ENCODE measurements at regions not wholly inside any gene's neighbourhood (a gene's known extent, or its start where the extent isn't known, plus 50 kb on each side); places are given as distances from the start of the nearest gene placed in this dataset.
A peak's percentile ranks its signal among the peaks of the same experiment; 100 is the strongest.

DNA sequence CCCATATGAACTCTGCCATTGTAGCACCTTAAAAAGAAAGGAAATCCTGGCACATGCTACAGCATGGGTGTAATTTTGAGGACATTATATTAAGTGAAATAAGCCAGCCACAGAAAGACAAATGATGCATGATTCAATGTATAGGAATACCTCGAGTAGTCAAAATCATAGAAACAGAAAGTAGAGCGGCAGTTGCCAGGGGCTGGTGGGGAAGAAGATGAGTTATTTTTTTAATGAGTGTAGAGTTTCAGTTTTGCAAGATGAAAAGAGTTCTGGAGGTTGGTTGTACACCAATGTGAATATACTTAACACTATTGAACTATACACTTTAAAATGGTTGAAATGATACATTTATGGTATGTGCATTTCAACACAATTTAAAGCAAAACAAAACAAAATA is 133.0 kb downstream of the ZDHHC21 start:
- Histone ChIP-seq H3K4me1 (ENCODE audit: control insufficient read depth, insufficient read depth, low read length) (peaks cover 18% of the 10 kb centered on the region), H3K27me3 (ENCODE audit: control insufficient read depth, insufficient read depth, low read length) (no peaks in the 10 kb centered on the region; the same call in 1 of the 2 replicates), H3K36me3 (ENCODE audit: control insufficient read depth, insufficient read depth, low read length) (no peaks in the 10 kb centered on the region), H3K4me3 (ENCODE audit: low read depth, low read length) (no peak overlapping the region), H3K9ac (ENCODE audit: low read depth, low read length) (no peak overlapping the region), H3K27ac (ENCODE audit: low read depth, low read length) (no peak overlapping the region), H3K9me3 (ENCODE audit: control insufficient read depth, insufficient read depth, low read length) (no peaks in the 10 kb centered on the region)

DNA sequence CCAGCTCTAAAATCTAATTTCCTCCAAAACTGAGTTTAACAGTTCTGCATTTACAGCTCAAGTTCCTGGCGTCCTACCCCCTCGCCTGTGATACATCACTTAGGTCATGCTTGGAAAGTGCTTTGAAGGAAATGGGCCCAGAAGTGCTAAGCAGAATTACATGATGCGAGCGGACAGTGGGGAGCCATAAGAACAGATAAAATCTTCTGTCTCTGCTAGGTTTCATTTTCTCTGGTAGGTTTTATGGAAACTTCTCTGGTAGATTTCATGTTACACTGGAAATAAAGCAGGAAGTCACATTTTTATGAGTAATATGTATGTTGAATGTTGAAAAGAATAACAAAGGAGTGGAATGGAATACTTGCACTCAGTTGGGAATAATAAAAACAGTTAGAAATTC is 138.3 kb downstream of the ZDHHC21 start:
- Histone ChIP-seq H3K4me1 (ENCODE audit: control insufficient read depth, insufficient read depth, low read length) (no peaks in the 10 kb centered on the region), H3K9me3 (ENCODE audit: control insufficient read depth, insufficient read depth, low read length) (no peaks in the 10 kb centered on the region), H3K36me3 (ENCODE audit: control insufficient read depth, insufficient read depth, low read length) (no peaks in the 10 kb centered on the region), H3K9ac (ENCODE audit: low read depth, low read length) (no peak overlapping the region), H3K27me3 (ENCODE audit: control insufficient read depth, insufficient read depth, low read length) (no peaks in the 10 kb centered on the region), H3K27ac (ENCODE audit: low read depth, low read length) (no peak overlapping the region), H3K4me3 (ENCODE audit: low read depth, low read length) (no peak overlapping the region)

DNA sequence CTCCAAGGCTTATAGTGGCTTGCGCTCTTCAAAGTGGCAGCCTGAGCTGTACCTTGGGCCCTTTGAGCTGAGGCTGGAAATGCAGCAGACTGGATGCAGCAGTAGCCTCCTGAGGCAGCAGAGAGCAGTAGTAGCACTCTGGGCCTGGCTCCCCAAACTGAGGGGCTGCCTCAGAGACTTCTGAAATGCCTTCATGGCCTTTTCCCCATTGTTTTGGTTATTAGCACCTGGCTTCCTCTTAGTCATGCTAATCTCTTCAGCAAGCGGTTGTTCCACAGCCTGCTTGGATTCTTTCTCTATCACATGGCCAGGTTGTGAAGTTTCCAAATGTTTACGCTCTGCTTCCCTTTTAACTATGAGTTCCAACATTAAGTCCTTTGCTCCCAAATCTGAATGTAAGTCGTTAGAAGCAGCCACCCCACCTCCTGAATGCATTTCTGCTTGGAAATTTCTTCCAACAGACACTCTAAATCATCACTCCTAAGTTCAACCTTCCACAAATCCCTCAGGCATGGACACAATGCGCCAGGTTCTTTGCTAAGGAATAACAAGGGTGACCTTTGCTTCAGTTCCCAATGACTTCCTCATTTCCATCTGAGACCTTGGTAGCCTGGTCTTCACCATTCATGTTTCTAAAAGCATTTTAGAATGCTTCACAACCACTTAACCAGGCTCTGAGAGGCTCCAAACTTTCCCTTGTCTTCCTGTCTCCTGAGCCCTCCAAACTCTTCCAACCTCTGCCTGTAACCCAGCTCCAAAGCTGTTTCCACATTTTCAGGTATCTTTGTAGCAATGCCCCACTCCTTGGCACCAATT is 145.8 kb downstream of the ZDHHC21 start:
- H3K36me3 ChIP-seq (ENCODE audit: control insufficient read depth, insufficient read depth, low read length): no peaks in the 10 kb centered on the region
- peak overlapping the region; percentile 42 for H3K4me3 ChIP-seq (ENCODE audit: low read depth, low read length)
- no peaks in the 10 kb centered on the region for H3K27me3 ChIP-seq (ENCODE audit: control insufficient read depth, insufficient read depth, low read length)
- peak overlapping the region; percentile 62; the same call in 1 of the 2 replicates for H3K9ac ChIP-seq (ENCODE audit: low read depth, low read length)
- peak overlapping the region; percentile 95 for H3K27ac ChIP-seq (ENCODE audit: low read depth, low read length)
- H3K9me3 ChIP-seq (ENCODE audit: control insufficient read depth, insufficient read depth, low read length): no peaks in the 10 kb centered on the region
- peaks cover 26% of the 10 kb centered on the region for H3K4me1 ChIP-seq (ENCODE audit: control insufficient read depth, insufficient read depth, low read length)

GRCh38 chr9:14546693-14547092 is 146.5 kb downstream of the ZDHHC21 start:
- H3K9ac ChIP-seq (ENCODE audit: low read depth, low read length): no peak overlapping the region
- peak overlapping the region; percentile 95 for H3K27ac ChIP-seq (ENCODE audit: low read depth, low read length)

DNA sequence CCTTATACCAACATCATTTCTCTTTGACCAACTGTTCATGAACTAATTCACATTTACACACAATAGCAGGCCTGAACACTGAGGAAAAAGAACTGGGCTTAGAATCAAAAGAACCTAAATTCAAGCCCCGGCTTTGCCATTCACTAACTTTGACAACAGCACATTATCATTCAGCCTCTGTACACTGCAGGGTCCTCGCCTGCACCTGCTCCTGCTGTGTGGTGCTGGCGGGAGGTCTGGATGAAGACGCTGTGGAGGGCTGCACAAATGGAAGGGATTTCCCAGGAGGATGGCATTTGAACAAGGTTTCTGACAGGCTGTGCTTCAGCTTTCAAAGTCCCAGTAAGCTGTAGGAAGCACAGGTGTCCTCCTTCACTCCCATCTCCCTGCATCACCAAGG is 151.2 kb downstream of the ZDHHC21 start:
- Histone ChIP-seq H3K36me3 (ENCODE audit: control insufficient read depth, insufficient read depth, low read length) (no peaks in the 10 kb centered on the region), H3K9ac (ENCODE audit: low read depth, low read length) (no peak overlapping the region), H3K27me3 (ENCODE audit: control insufficient read depth, insufficient read depth, low read length) (no peaks in the 10 kb centered on the region), H3K9me3 (ENCODE audit: control insufficient read depth, insufficient read depth, low read length) (no peaks in the 10 kb centered on the region), H3K4me1 (ENCODE audit: control insufficient read depth, insufficient read depth, low read length) (peaks cover 36% of the 10 kb centered on the region), H3K27ac (ENCODE audit: low read depth, low read length) (peak overlapping the region; percentile 73), H3K4me3 (ENCODE audit: low read depth, low read length) (no peak overlapping the region)

More at GRCh38 chr9:14546693-14547092, 146.5 kb downstream of the ZDHHC21 start:
- Histone ChIP-seq H3K4me3 (ENCODE audit: low read depth, low read length) (no peak overlapping the region), H3K4me1 (ENCODE audit: control insufficient read depth, insufficient read depth, low read length) (peaks cover 34% of the 10 kb centered on the region), H3K9me3 (ENCODE audit: control insufficient read depth, insufficient read depth, low read length) (no peaks in the 10 kb centered on the region), H3K27me3 (ENCODE audit: control insufficient read depth, insufficient read depth, low read length) (no peaks in the 10 kb centered on the region), H3K36me3 (ENCODE audit: control insufficient read depth, insufficient read depth, low read length) (no peaks in the 10 kb centered on the region)

- peaks cover 45% of the 10 kb centered on the region for H3K4me1 ChIP-seq (ENCODE audit: control insufficient read depth, insufficient read depth, low read length)
These were observed 154.7 kb downstream of the ZDHHC21 start for GRCh38 chr9:14538526-14538925.

GRCh38 chr9:14535161-14535955 is 157.9 kb downstream of the ZDHHC21 start:
- Histone ChIP-seq H3K27me3 (ENCODE audit: control insufficient read depth, insufficient read depth, low read length) (no peaks in the 10 kb centered on the region), H3K4me1 (ENCODE audit: control insufficient read depth, insufficient read depth, low read length) (peaks cover 42% of the 10 kb centered on the region), H3K4me3 (ENCODE audit: low read depth, low read length) (no peak overlapping the region), H3K9me3 (ENCODE audit: control insufficient read depth, insufficient read depth, low read length) (no peaks in the 10 kb centered on the region), H3K27ac (ENCODE audit: low read depth, low read length) (no peak overlapping the region), H3K9ac (ENCODE audit: low read depth, low read length) (no peak overlapping the region), H3K36me3 (ENCODE audit: control insufficient read depth, insufficient read depth, low read length) (no peaks in the 10 kb centered on the region)

More at GRCh38 chr9:14538526-14538925, 154.7 kb downstream of the ZDHHC21 start:
- H3K36me3 ChIP-seq (ENCODE audit: control insufficient read depth, insufficient read depth, low read length): no peaks in the 10 kb centered on the region
- no peak overlapping the region for H3K4me3 ChIP-seq (ENCODE audit: low read depth, low read length)
- H3K27ac ChIP-seq (ENCODE audit: low read depth, low read length): no peak overlapping the region
- no peaks in the 10 kb centered on the region for H3K9me3 ChIP-seq (ENCODE audit: control insufficient read depth, insufficient read depth, low read length)
- no peak overlapping the region for H3K9ac ChIP-seq (ENCODE audit: low read depth, low read length)
- no peaks in the 10 kb centered on the region for H3K27me3 ChIP-seq (ENCODE audit: control insufficient read depth, insufficient read depth, low read length)

- Histone ChIP-seq H3K4me1 (ENCODE audit: control insufficient read depth, insufficient read depth, low read length) (peaks cover 50% of the 10 kb centered on the region), H3K36me3 (ENCODE audit: control insufficient read depth, insufficient read depth, low read length) (no peaks in the 10 kb centered on the region), H3K4me3 (ENCODE audit: low read depth, low read length) (no peak overlapping the region), H3K27me3 (ENCODE audit: control insufficient read depth, insufficient read depth, low read length) (no peaks in the 10 kb centered on the region), H3K27ac (ENCODE audit: low read depth, low read length) (no peak overlapping the region), H3K9me3 (ENCODE audit: control insufficient read depth, insufficient read depth, low read length) (no peaks in the 10 kb centered on the region), H3K9ac (ENCODE audit: low read depth, low read length) (no peak overlapping the region)
These were observed 159.2 kb downstream of the ZDHHC21 start for GRCh38 chr9:14533867-14534640.

DNA sequence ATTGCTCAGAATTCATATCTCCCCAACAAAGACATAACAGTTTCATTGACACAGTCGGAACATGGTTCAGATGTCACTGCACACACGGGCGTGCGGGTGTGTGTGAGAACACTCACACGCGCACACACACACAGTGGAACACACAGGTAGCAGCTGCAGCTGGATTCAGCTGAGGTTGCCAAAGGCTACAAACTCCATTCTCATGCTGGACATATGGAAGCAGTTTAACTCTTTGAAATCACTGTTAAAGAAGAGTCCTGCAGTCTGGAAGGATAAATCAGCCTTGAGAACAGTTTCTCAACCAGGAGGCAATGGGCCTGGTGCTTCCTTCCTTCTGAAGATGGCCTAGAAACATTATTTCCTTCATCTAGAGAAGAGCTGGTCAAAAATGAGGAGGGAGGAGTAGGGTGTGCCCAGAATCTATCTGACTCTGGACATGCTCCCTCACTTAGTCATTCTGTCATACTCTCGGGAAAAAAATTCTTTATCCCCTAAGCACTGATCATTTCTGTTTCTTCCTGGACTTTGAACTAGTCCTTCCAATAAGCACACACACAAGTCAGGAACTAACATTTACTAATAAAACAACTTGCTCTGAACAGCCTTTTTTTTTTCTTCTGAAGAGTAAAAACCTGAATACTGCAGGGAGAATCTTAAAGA is 160.6 kb downstream of the ZDHHC21 start:
- Histone ChIP-seq H3K4me3 (ENCODE audit: low read depth, low read length) (no peak overlapping the region), H3K27ac (ENCODE audit: low read depth, low read length) (no peak overlapping the region), H3K36me3 (ENCODE audit: control insufficient read depth, insufficient read depth, low read length) (no peaks in the 10 kb centered on the region), H3K9ac (ENCODE audit: low read depth, low read length) (no peak overlapping the region), H3K27me3 (ENCODE audit: control insufficient read depth, insufficient read depth, low read length) (no peaks in the 10 kb centered on the region), H3K9me3 (ENCODE audit: control insufficient read depth, insufficient read depth, low read length) (no peaks in the 10 kb centered on the region), H3K4me1 (ENCODE audit: control insufficient read depth, insufficient read depth, low read length) (peaks cover 50% of the 10 kb centered on the region)
